CD4-positive, alpha-beta T cell (primary cell): ENCODE measurements at regions not wholly inside any gene's neighbourhood (a gene's known extent, or its start where the extent isn't known, plus 50 kb on each side); places are given as distances from the start of the nearest gene placed in this dataset.

Experiments
- ATAC-seq: fragments of 200-7000 bp; cut with Tn5 transposase; one replicate; pipeline ENCODE4 v1.10.0; 2022; ENCODE audit warnings: mild to moderate bottlenecking; ENCODE audit not compliant: poor library complexity
- CTCF ChIA-PET: fragments of 350-600 bp; sonication (Branson Sonifier 250); formaldehyde crosslinking; loops from one replicate; lab custom pipeline; 2021; ENCODE audit warnings: antibody characterized with exemption, inconsistent platforms; lab: Charles Lee
- POLR2A ChIA-PET: fragments of 350-600 bp; sonication (Branson Sonifier 250); formaldehyde crosslinking; loops from one replicate; lab custom pipeline; 2021; ENCODE audit warnings: antibody characterized with exemption, inconsistent platforms; lab: Charles Lee
- DNase-seq, 14 experiments: peaks; one replicate each; pipeline ENCODE4 v3.0.0-alpha.2; 2013 to 2020; ENCODE audit warnings: mixed read lengths in 2 of 14
- H3K27ac ChIP-seq, 2 donors: one replicate each; pipeline versions ENCODE4 v1.5.1 to v1.7.0; 2013; ENCODE audit warnings: low read length in 2 of 2, low read depth in 1 of 2, mild to moderate bottlenecking in 1 of 2
- H3K27me3 ChIP-seq, 2 experiments: 1 replicate in 1 of 2; 2 replicates in 1 of 2; pipeline versions ENCODE4 v1.6.1 to v1.7.0; 2013; ENCODE audit warnings: low read length in 2 of 2, control low read depth in 1 of 2, mild to moderate bottlenecking in 1 of 2, moderate library complexity in 1 of 2; ENCODE audit not compliant: insufficient read depth in 2 of 2, control insufficient read depth in 1 of 2
- H3K36me3 ChIP-seq: one replicate; pipeline ENCODE4 v1.6.1; 2013; ENCODE audit warnings: low read length, control low read depth; ENCODE audit not compliant: insufficient read depth
- H3K4me1 ChIP-seq: one replicate; pipeline ENCODE4 v1.6.1; 2013; ENCODE audit warnings: low read length, control low read depth; ENCODE audit not compliant: insufficient read depth
- H3K4me3 ChIP-seq: one replicate; pipeline ENCODE4 v1.5.1; 2013; ENCODE audit warnings: mild to moderate bottlenecking, low read length, moderate library complexity
- H3K9me3 ChIP-seq, 2 experiments: 1 replicate in 1 of 2; 2 replicates in 1 of 2; pipeline versions ENCODE4 v1.6.1 to v1.7.0; 2013; ENCODE audit warnings: low read length in 2 of 2, mild to moderate bottlenecking in 2 of 2, control low read depth in 1 of 2, moderate library complexity in 1 of 2; ENCODE audit not compliant: control insufficient read depth in 1 of 2, insufficient read depth in 1 of 2
- H3K27ac Mint-ChIP-seq: one replicate; pipeline ENCODE4 v1.8.0; 2020; ENCODE audit warnings: mixed read lengths
- H3K27me3 Mint-ChIP-seq: one replicate; pipeline ENCODE4 v1.8.0; 2021; ENCODE audit warnings: mixed read lengths
- H3K36me3 Mint-ChIP-seq: one replicate; pipeline ENCODE4 v1.8.0; 2021; ENCODE audit warnings: low read depth, mixed read lengths
- H3K4me1 Mint-ChIP-seq: one replicate; pipeline ENCODE4 v1.8.0; 2021; ENCODE audit warnings: low read depth, mixed read lengths
- H3K4me3 Mint-ChIP-seq: one replicate; pipeline ENCODE4 v1.8.0; 2020; ENCODE audit warnings: mild to moderate bottlenecking, mixed read lengths
- H3K9me3 Mint-ChIP-seq: one replicate; pipeline ENCODE4 v1.8.0; 2020; ENCODE audit warnings: mixed read lengths
- CTCF ChIP-seq: fragments of 200-600 bp; IDR thresholded peaks from one replicate; pipeline ENCODE4 v1.8.0; 2022; ENCODE audit warnings: antibody characterized with exemption, mild to moderate bottlenecking
- intact Hi-C, 2 experiments: fragments of 100-400 bp; cut with DNase I in 1 of 2; cut with micrococcal nuclease in 1 of 2; formaldehyde crosslinking; loops; one replicate each; pipeline versions ENCODE4 v1.15.1 to v1.9.0; 2023 to 2025; cut with DNase I, micrococcal nuclease

GRCh38 chr6:166761801-166762200, 134.8 kb upstream of the RPS6KA2 start:
- ChIA-PET CTCF (interaction anchor here (2.0 kb wide), 1 partner anchor 14 kb away, joined by 6 read pairs; no protein-coding TSS in a partner anchor), POLR2A (no interaction called here)
- Mint-ChIP-seq H3K27me3 (peaks cover 5% of the 10 kb centered on the region), H3K27ac (no peak overlapping the region), H3K36me3 (no peaks in the 10 kb centered on the region), H3K4me3 (no peak overlapping the region), H3K9me3 (no peaks in the 10 kb centered on the region), H3K4me1 (peaks cover 52% of the 10 kb centered on the region)
- Histone ChIP-seq H3K4me3 (no peak overlapping the region), H3K27ac (no peak overlapping the region), H3K4me1 (peaks cover 35% of the 10 kb centered on the region), H3K9me3 (peaks cover 0 to 6% of the 10 kb centered on the region in 2 experiments), H3K27me3 (no peaks in the 10 kb centered on the region), H3K36me3 (no peaks in the 10 kb centered on the region)
- intact Hi-C loops, result no loop called here
- DNase-seq (no peak), ATAC-seq (no peak)
- no peak for TF ChIP-seq CTCF

GRCh38 chr6:166760288-166760687, 133.2 kb upstream of the RPS6KA2 start:
- H3K27ac Mint-ChIP-seq, result peak overlapping the region; percentile 74
- CTCF ChIA-PET, result interaction anchor here (3.5 kb wide), 1 partner anchor 15 kb away, joined by 13 read pairs; no protein-coding TSS in a partner anchor
- peaks cover 0 to 6% of the 10 kb centered on the region in 2 experiments for H3K9me3 ChIP-seq

GRCh38 chr6:166758136-166758704, 131.2 kb upstream of the RPS6KA2 start:
- no peak for DNase-seq
- Histone ChIP-seq H3K4me3 (peak overlapping the region; percentile 17), H3K27ac (no peak overlapping the region), H3K27me3 (peaks cover 0 to 3% of the 10 kb centered on the region in 2 experiments), H3K4me1 (peaks cover 35% of the 10 kb centered on the region), H3K36me3 (no peaks in the 10 kb centered on the region), H3K9me3 (peaks cover 0 to 6% of the 10 kb centered on the region in 2 experiments)
- H3K27ac Mint-ChIP-seq, result no peak overlapping the region
- no peaks in the 10 kb centered on the region for H3K9me3 Mint-ChIP-seq
- TF ChIP-seq CTCF, result no peak
- ChIA-PET POLR2A (interaction anchor here (0.8 to 1.7 kb wide), 2 partner anchors 17 to 242 kb away, joined by 3 to 7 read pairs; no protein-coding TSS in a partner anchor), CTCF (interaction anchor here (1.2 to 3.5 kb wide), 2 partner anchors 12 to 17 kb away, joined by 3 to 13 read pairs; no protein-coding TSS in a partner anchor)
- peaks cover 52% of the 10 kb centered on the region for H3K4me1 Mint-ChIP-seq
- H3K4me3 Mint-ChIP-seq, result peak overlapping the region; percentile 75
- H3K36me3 Mint-ChIP-seq, result no peaks in the 10 kb centered on the region
- peaks cover 9% of the 10 kb centered on the region for H3K27me3 Mint-ChIP-seq
- intact Hi-C loops, result no loop called here
- no peak for ATAC-seq

More at GRCh38 chr6:166760288-166760687, 133.2 kb upstream of the RPS6KA2 start:
- H3K27me3 ChIP-seq, result peaks cover 0 to 3% of the 10 kb centered on the region in 2 experiments
- peak; percentile 96 for ATAC-seq
- intact Hi-C loops, result no loop called here
- no peaks in the 10 kb centered on the region for H3K36me3 ChIP-seq
- POLR2A ChIA-PET, result interaction anchor here (0.8 to 1.2 kb wide), 3 partner anchors 9 to 133 kb away, joined by 3 read pairs; partner anchors contain the start of gene RPS6KA2
- H3K4me3 ChIP-seq, result peak overlapping the region; percentile 9
- TF ChIP-seq CTCF, result no peak
- peak; percentile 40 to 80 (median 63) for DNase-seq
- Mint-ChIP-seq H3K9me3 (no peaks in the 10 kb centered on the region), H3K36me3 (no peaks in the 10 kb centered on the region), H3K4me3 (peak overlapping the region; percentile 68), H3K4me1 (peaks cover 52% of the 10 kb centered on the region), H3K27me3 (peaks cover 8% of the 10 kb centered on the region)
- H3K27ac ChIP-seq, result no peak overlapping the region
- peaks cover 35% of the 10 kb centered on the region for H3K4me1 ChIP-seq
